ENCODE measurements at regions not wholly inside any gene's neighbourhood (a gene's known extent, or its start where the extent isn't known, plus 50 kb on each side); places are given as distances from the start of the nearest gene placed in this dataset.
A peak's percentile ranks its signal among the peaks of the same experiment; 100 is the strongest.

DNA sequence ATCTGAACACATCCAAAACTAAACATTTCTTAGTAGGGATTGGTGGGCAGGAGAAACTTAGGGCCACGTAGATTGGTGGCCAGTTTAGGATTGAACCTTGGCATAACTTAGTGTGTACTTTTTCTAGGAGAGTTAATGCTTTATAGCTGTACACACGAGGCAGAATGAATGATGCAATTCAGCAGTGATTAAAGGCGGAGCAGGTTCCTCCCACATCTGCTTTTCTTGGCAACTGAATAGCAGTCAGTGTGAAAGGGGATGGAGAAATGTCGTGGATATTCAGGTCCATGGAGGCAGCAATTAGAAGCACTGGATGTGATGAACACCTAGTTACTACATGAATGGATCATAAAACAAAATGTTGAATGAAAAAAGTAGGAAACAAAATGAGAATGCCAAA, 493.8 kb downstream of the FUT8 start:
- Histone ChIP-seq H3K9ac (ENCODE audit: insufficient read depth in 1 of 2, low read length in 2 of 2) (no peak overlapping the region), H3K4me1 (ENCODE audit: control insufficient read depth in 5 of 5, insufficient read depth in 5 of 5, low read length in 5 of 5) (no peaks in the 10 kb centered on the region), H3K9me3 (ENCODE audit: control insufficient read depth in 4 of 4, insufficient read depth in 3 of 4, low read length in 3 of 4) (peaks cover 0 to 2% (median under 1%) of the 10 kb centered on the region in 4 donors), H3K36me3 (ENCODE audit: control insufficient read depth in 4 of 4, insufficient read depth in 4 of 4, low read length in 4 of 4) (no peaks in the 10 kb centered on the region), H3K27me3 (ENCODE audit: control insufficient read depth in 3 of 3, insufficient read depth in 3 of 3, low read length in 2 of 3) (no peaks in the 10 kb centered on the region), H3K4me3 (no peak overlapping the region), H3K27ac (ENCODE audit: low read depth in 1 of 2, low read length in 1 of 2) (no peak overlapping the region)
- ATAC-seq (ENCODE audit: insufficient read depth, low FRiP score) = no peak
- DNase-seq = no peak
- no peak for TF ChIP-seq CTCF (IDR thresholded peaks at IDR 0.05; ENCODE audit: control extremely low read depth, extremely low read depth)
- WGBS, 2 donors = 71 to 78% methylated on average over 4 of the region's 4 CpGs

DNA sequence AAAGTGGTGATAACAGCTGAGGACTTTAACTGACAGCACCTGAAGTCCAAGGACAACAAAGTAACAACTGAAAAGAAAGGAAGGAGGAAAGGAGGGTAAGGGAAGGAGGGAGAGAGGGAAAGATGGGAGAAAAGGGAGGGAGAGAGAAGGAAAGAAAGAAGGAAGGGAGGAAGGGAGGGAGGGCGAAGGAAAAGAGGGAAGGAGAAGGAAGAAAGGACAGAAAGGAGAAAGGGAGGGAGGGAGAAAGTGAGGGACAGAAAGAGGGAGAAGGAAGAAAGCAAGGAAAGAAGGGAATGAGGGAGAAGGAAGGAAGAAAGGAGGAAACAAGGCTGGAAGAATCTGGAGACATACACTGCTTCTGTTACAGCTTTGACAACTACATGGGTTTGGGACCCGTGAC, 494.4 kb downstream of the FUT8 start:
- no peak for ATAC-seq (ENCODE audit: insufficient read depth, low FRiP score)
- Histone ChIP-seq H3K4me1 (ENCODE audit: control insufficient read depth in 5 of 5, insufficient read depth in 5 of 5, low read length in 5 of 5) (no peaks in the 10 kb centered on the region), H3K27ac (ENCODE audit: low read depth in 1 of 2, low read length in 1 of 2) (no peak overlapping the region), H3K4me3 (no peak overlapping the region), H3K27me3 (ENCODE audit: control insufficient read depth in 3 of 3, insufficient read depth in 3 of 3, low read length in 2 of 3) (no peaks in the 10 kb centered on the region), H3K9me3 (ENCODE audit: control insufficient read depth in 4 of 4, insufficient read depth in 3 of 4, low read length in 3 of 4) (peaks cover 0 to 2% (median 0%) of the 10 kb centered on the region in 4 donors), H3K36me3 (ENCODE audit: control insufficient read depth in 4 of 4, insufficient read depth in 4 of 4, low read length in 4 of 4) (no peaks in the 10 kb centered on the region), H3K9ac (ENCODE audit: insufficient read depth in 1 of 2, low read length in 2 of 2) (no peak overlapping the region)
- no peak for TF ChIP-seq CTCF (IDR thresholded peaks at IDR 0.05; ENCODE audit: control extremely low read depth, extremely low read depth)
- WGBS, 2 donors = 88 to 91% methylated on average over 2 of the region's 2 CpGs
- DNase-seq = no peak

DNA sequence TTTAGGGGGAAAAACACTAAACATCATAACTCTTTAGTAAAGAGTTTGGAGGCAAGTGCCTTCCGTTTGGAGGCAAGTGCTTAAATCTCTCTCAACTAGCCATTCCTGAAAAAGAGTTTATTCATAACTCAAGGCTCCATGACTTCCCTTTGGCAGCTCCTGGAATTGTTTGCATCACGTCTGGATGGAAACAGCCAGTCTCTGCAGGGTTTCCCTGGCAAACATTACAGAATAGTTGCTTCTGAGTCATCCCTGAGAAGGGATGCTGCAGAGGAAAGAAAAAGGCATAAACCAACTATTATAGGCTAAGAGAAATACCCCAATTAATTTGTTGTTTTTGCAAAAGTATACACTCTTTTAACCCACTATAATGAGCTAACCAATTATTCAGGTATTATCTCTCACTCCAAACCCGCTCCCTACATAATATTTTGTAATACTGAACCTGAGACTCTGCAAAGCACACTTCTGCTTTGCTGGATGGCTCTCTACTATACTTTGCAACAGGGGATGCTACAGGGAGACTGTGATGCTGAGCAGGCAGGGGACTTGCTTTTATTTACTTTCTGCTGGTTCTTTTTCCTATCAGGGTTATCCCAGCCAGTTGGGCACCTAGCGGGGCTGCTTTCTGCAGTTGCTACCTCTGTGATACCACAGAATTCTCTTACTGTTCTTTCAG, 497.7 kb downstream of the FUT8 start:
- Histone ChIP-seq H3K4me1 (ENCODE audit: control insufficient read depth in 5 of 5, insufficient read depth in 5 of 5, low read length in 5 of 5) (no peaks in the 10 kb centered on the region), H3K27me3 (ENCODE audit: control insufficient read depth in 3 of 3, insufficient read depth in 3 of 3, low read length in 2 of 3) (no peaks in the 10 kb centered on the region), H3K27ac (ENCODE audit: low read depth in 1 of 2, low read length in 1 of 2) (no peak overlapping the region), H3K9ac (ENCODE audit: insufficient read depth in 1 of 2, low read length in 2 of 2) (no peak overlapping the region), H3K4me3 (no peak overlapping the region), H3K36me3 (ENCODE audit: control insufficient read depth in 4 of 4, insufficient read depth in 4 of 4, low read length in 4 of 4) (no peaks in the 10 kb centered on the region), H3K9me3 (ENCODE audit: control insufficient read depth in 4 of 4, insufficient read depth in 3 of 4, low read length in 3 of 4) (no peaks in the 10 kb centered on the region)
- DNase-seq (peak in 1 of 3 donors; percentile 14), ATAC-seq (ENCODE audit: insufficient read depth, low FRiP score) (no peak)
- TF ChIP-seq CTCF (IDR thresholded peaks at IDR 0.05; ENCODE audit: control extremely low read depth, extremely low read depth) = no peak
- 72 to 82% methylated on average over 4 of the region's 4 CpGs for WGBS, 2 donors

GRCh38 chr14:65915125-65915524, 502.6 kb downstream of the FUT8 start:
- Histone ChIP-seq H3K36me3 (ENCODE audit: control insufficient read depth in 4 of 4, insufficient read depth in 4 of 4, low read length in 4 of 4) (no peaks in the 10 kb centered on the region), H3K4me3 (no peak overlapping the region), H3K4me1 (ENCODE audit: control insufficient read depth in 5 of 5, insufficient read depth in 5 of 5, low read length in 5 of 5) (no peaks in the 10 kb centered on the region), H3K27me3 (ENCODE audit: control insufficient read depth in 3 of 3, insufficient read depth in 3 of 3, low read length in 2 of 3) (no peaks in the 10 kb centered on the region), H3K9me3 (ENCODE audit: control insufficient read depth in 4 of 4, insufficient read depth in 3 of 4, low read length in 3 of 4) (no peaks in the 10 kb centered on the region), H3K27ac (ENCODE audit: low read depth in 1 of 2, low read length in 1 of 2) (no peak overlapping the region), H3K9ac (ENCODE audit: insufficient read depth in 1 of 2, low read length in 2 of 2) (no peak overlapping the region)
- no peak for ATAC-seq (ENCODE audit: insufficient read depth, low FRiP score)
- TF ChIP-seq CTCF (IDR thresholded peaks at IDR 0.05; ENCODE audit: control extremely low read depth, extremely low read depth) = no peak
- DNase-seq = no peak
